HG02870 (cell line): ENCODE measurements at regions not wholly inside any gene's neighbourhood (a gene's known extent, or its start where the extent isn't known, plus 50 kb on each side); places are given as distances from the start of the nearest gene placed in this dataset.
"Not testable (repeated sequence)": the region's sequence is repeated elsewhere in the genome, so short reads cannot be mapped to it uniquely, and the experiment has no call there.

Experiments
- ATAC-seq: cut with Tn5 transposase; IDR thresholded peaks from one replicate; pipeline ENCODE4 v1.9.1; 2021; ENCODE audit warnings: mild to moderate bottlenecking, moderate library complexity; ENCODE audit not compliant: unreplicated experiment

GRCh38 chr5:174935854-174936474, 211.6 kb downstream of the MSX2 start:
- no peak for ATAC-seq

- not testable (repeated sequence) for ATAC-seq
Observed at GRCh38 chr5:174931033-174931432, 206.7 kb downstream of the MSX2 start.

GRCh38 chr5:174925586-174925985, 201.2 kb downstream of the MSX2 start:
- no peak for ATAC-seq

- no peak for ATAC-seq
Observed at GRCh38 chr5:174922955-174923354, 198.6 kb downstream of the MSX2 start.

GRCh38 chr5:174920906-174921550, 196.6 kb downstream of the MSX2 start:
- ATAC-seq, result no peak

- ATAC-seq, result no peak
Observed at GRCh38 chr5:174919351-174919750, 195.0 kb downstream of the MSX2 start.

GRCh38 chr5:174918655-174919054, 194.3 kb downstream of the MSX2 start:
- ATAC-seq, result no peak

GRCh38 chr5:174917976-174918554, 193.7 kb downstream of the MSX2 start:
- ATAC-seq, result no peak

- not testable (repeated sequence) for ATAC-seq
Observed at GRCh38 chr5:174917435-174917834, 193.1 kb downstream of the MSX2 start.

GRCh38 chr5:174916924-174917323, 192.5 kb downstream of the MSX2 start:
- ATAC-seq, result not testable (repeated sequence)

GRCh38 chr5:174916227-174916626, 191.8 kb downstream of the MSX2 start:
- no peak for ATAC-seq

GRCh38 chr5:174911118-174911517, 186.7 kb downstream of the MSX2 start:
- no peak for ATAC-seq

GRCh38 chr5:174910245-174910737, 185.9 kb downstream of the MSX2 start:
- ATAC-seq, result peak; percentile 79

GRCh38 chr5:174903172-174903732, 178.9 kb downstream of the MSX2 start:
- ATAC-seq, result no peak

GRCh38 chr5:174901336-174901735, 177.0 kb downstream of the MSX2 start:
- ATAC-seq, result no peak

GRCh38 chr5:174900240-174900865, 176.0 kb downstream of the MSX2 start:
- no peak for ATAC-seq

GRCh38 chr5:174897281-174897950, 173.0 kb downstream of the MSX2 start:
- no peak for ATAC-seq

- ATAC-seq, result no peak
Observed at GRCh38 chr5:174895360-174895759, 171.0 kb downstream of the MSX2 start.

- no peak for ATAC-seq
Observed at GRCh38 chr5:174892742-174893141, 168.4 kb downstream of the MSX2 start.

- not testable (repeated sequence) for ATAC-seq
Observed at GRCh38 chr5:174880412-174881200, 156.2 kb downstream of the MSX2 start.
